Panc1 (cell line): ENCODE measurements at regions not wholly inside any gene's neighbourhood (a gene's known extent, or its start where the extent isn't known, plus 50 kb on each side); places are given as distances from the start of the nearest gene placed in this dataset.

Experiments used
- ATAC-seq: fragments of 200-7000 bp; cut with Tn5 transposase; 2 replicates; pipeline ENCODE4 v1.9.1; 2020; ENCODE audit warnings: mild to moderate bottlenecking, moderate library complexity
- BruUV-seq: library from RNA; stranded (reverse); fragments of 400-500 nt; replicated peaks from 2 replicates; lab custom pipeline; 2021; lab: Mats Ljungman, UMichigan
- CTCF ChIA-PET: fragments of 300-600 bp; sonication (Branson Sonifier 250); formaldehyde crosslinking; loops from one replicate; lab custom pipeline; 2022; ENCODE audit warnings: antibody characterized with exemption; lab: Charles Lee
- POLR2A ChIA-PET: fragments of 300-600 bp; sonication (Branson Sonifier 250); formaldehyde crosslinking; loops from one replicate; lab custom pipeline; 2022; ENCODE audit warnings: antibody characterized with exemption; lab: Charles Lee
- DNase-seq: peaks from one replicate; pipeline ENCODE4 v3.0.0-alpha.2; 2010; ENCODE audit warnings: low read depth, low spot score
- H3K27ac ChIP-seq: 2 replicates; pipeline ENCODE4 v1.5.1; 2011; ENCODE audit warnings: mild to moderate bottlenecking, low read length, inconsistent platforms
- H3K27me3 ChIP-seq: fragments of 200-500 bp; sonication (Bioruptor generic); 2 replicates; pipeline ENCODE4 v1.6.0; 2014; ENCODE audit warnings: low read length, inconsistent platforms; ENCODE audit not compliant: control insufficient read depth, insufficient read depth
- H3K36me3 ChIP-seq: fragments of 200-500 bp; sonication (Bioruptor generic); 2 replicates; pipeline ENCODE4 v1.5.1; 2014; ENCODE audit warnings: inconsistent platforms, mild to moderate bottlenecking, low read length, moderate library complexity; ENCODE audit not compliant: control insufficient read depth, insufficient read depth
- H3K4me1 ChIP-seq: 2 replicates; pipeline ENCODE4 v1.5.1; 2011; ENCODE audit warnings: inconsistent platforms, mild to moderate bottlenecking, low read length, moderate library complexity; ENCODE audit not compliant: control insufficient read depth, insufficient read depth
- H3K4me3 ChIP-seq, 2 experiments: 2 replicates each; pipeline ENCODE4 v1.5.1; 2011 to 2012; ENCODE audit warnings: low read depth in 2 of 2, low read length in 2 of 2, mild to moderate bottlenecking in 2 of 2, inconsistent platforms in 1 of 2, moderate library complexity in 1 of 2
- H3K9me3 ChIP-seq: fragments of 200-500 bp; sonication (Bioruptor generic); 2 replicates; pipeline ENCODE4 v1.5.1; 2014; ENCODE audit warnings: low read depth, mild to moderate bottlenecking, inconsistent platforms, low read length, moderate library complexity; ENCODE audit not compliant: control insufficient read depth, insufficient read depth
- CTCF ChIP-seq: fragments of 450-650 bp; IDR thresholded peaks from 2 replicates; pipeline ENCODE4 v1.5.1; 2017; ENCODE audit warnings: mild to moderate bottlenecking
- POLR2AphosphoS5 ChIP-seq: IDR thresholded peaks from 2 replicates; pipeline ENCODE4 v1.6.1; 2012; ENCODE audit warnings: mild to moderate bottlenecking, low read depth, low read length, moderate library complexity
- REST ChIP-seq, 2 experiments: IDR thresholded peaks; 2 replicates each; pipeline ENCODE4 v1.6.1; 2011 to 2012; ENCODE audit warnings: low read depth in 2 of 2, control low read depth in 1 of 2, low read length in 1 of 2, mild to moderate bottlenecking in 1 of 2, moderate library complexity in 1 of 2; ENCODE audit not compliant: insufficient read depth in 1 of 2
- SIN3A ChIP-seq: IDR thresholded peaks from 2 replicates; pipeline ENCODE4 v1.6.1; 2012; ENCODE audit warnings: low read depth, mild to moderate bottlenecking, low read length, moderate library complexity, borderline replicate concordance; ENCODE audit not compliant: insufficient read depth
- TCF7L2 ChIP-seq: IDR thresholded peaks from 2 replicates; pipeline ENCODE4 v1.6.1; 2011; ENCODE audit warnings: mild to moderate bottlenecking, low read depth, low read length, inconsistent platforms
- in situ Hi-C: cut with HindIII; loops from 2 replicates; pipeline ENCODE4 v1.10.0; 2016; ENCODE audit warnings: low sequenced_read_pairs, low pct_unique_long_range_greater_than_20kb
- intact Hi-C: fragments of 100-400 bp; cut with micrococcal nuclease; formaldehyde crosslinking; loops from one replicate; pipeline ENCODE4 v1.10.0; 2022; ENCODE audit not compliant: unreplicated experiment

GRCh38 chr3:128569756-128570155 lies 76.8 kb upstream of the GATA2 start:
- no peaks in the 10 kb centered on the region for H3K27me3 ChIP-seq
- H3K27ac ChIP-seq = no peak overlapping the region
- POLR2A ChIA-PET = no interaction called here
- DNase-seq = no peak
- intact Hi-C loops (no loop called here), in situ Hi-C loops (no loop called here)
- ATAC-seq = no peak
- CTCF ChIA-PET = no interaction called here
- H3K4me1 ChIP-seq = no peaks in the 10 kb centered on the region
- no peaks in the 10 kb centered on the region for H3K9me3 ChIP-seq
- BruUV-seq = no TSS peak
- H3K4me3 ChIP-seq = no peak overlapping the region
- TF ChIP-seq REST (IDR thresholded peaks at IDR 0.05; ENCODE audit: insufficient read depth in 1 of 2, low read depth in 2 of 2, low read length in 1 of 2) (no peak), POLR2AphosphoS5 (no peak), SIN3A (no peak)
- H3K36me3 ChIP-seq = no peaks in the 10 kb centered on the region

GRCh38 chr3:128568602-128569490 lies 75.8 kb upstream of the GATA2 start:
- Histone ChIP-seq H3K9me3 (no peaks in the 10 kb centered on the region), H3K36me3 (no peaks in the 10 kb centered on the region), H3K27me3 (no peaks in the 10 kb centered on the region), H3K4me3 (no peak overlapping the region), H3K4me1 (no peaks in the 10 kb centered on the region), H3K27ac (no peak overlapping the region)
- CTCF ChIA-PET = no interaction called here
- TF ChIP-seq POLR2AphosphoS5 (no peak), SIN3A (no peak), REST (IDR thresholded peaks at IDR 0.05; ENCODE audit: insufficient read depth in 1 of 2, low read depth in 2 of 2, low read length in 1 of 2) (no peak), TCF7L2 (no peak), CTCF (no peak)
- intact Hi-C loops = no loop called here
- DNase-seq = no peak
- BruUV-seq = no TSS peak
- in situ Hi-C loops = no loop called here
- POLR2A ChIA-PET = no interaction called here
- ATAC-seq = no peak
